SW 1271 (cell line): ENCODE measurements at regions not wholly inside any gene's neighbourhood (a gene's known extent, or its start where the extent isn't known, plus 50 kb on each side); places are given as distances from the start of the nearest gene placed in this dataset.

Source experiments
- DNase-seq, 2 experiments: peaks; one replicate each; lab custom pipeline; 2025; lab: John Stamatoyannopoulos, UW

GRCh38 chr10:30118590-30118989 is 59.2 kb upstream of the JCAD start:
- DNase-seq: no peak

DNA sequence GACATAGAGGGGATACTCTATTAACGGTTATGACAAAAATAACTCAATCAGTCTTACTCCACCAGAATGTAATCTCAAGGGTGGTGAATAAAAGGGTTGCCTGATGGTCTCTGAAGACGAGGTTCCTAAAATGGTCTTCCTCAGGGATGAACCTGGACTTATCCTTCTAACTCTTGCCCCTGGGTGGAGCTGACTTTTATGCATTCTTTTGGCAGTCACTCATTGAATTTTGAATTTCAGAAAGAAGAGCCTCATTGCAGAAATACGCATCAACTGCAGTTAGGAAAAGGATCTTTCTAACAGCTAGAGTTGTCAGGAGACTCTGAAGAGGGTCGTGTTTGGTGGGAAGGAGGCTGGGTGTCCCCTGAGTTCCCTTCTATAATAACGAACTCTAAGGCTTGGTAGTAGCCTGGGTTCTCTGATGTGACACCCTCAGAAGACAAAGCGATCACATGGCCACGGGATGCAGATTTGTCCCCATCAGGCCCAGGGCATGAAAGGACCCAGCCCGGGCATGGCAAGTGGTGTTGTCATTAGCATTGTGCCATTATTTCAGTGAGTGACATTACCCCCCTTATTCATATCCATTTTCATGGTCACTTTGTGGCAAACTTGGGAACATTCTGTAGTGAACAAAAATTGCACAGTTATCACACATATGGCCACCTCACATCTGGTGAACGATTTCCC is 58.6 kb upstream of the JCAD start:
- DNase-seq: no peak

DNA sequence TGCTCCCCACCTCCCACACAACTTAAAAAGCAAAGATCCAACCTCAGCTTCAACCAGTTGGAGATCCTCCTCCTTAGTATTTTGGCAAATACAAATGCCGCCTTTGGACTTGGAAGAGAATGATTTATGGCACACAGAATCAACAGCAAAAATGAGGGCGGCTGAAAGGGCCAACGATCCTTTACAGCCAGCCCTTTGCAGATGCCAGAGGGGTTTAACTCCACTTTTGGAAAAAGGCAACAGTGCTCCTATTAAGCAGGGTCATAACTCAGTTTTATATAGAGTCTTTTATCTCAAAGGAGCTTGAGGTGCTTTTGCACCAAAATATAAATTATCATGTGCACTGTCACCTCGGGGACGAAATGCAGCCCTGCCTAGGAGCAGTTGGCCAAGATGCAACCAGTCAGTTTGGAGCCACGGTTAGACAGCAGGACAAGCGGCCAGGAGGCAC is 56.7 kb upstream of the JCAD start:
- no peak for DNase-seq

GRCh38 chr10:30115626-30115940 is 56.2 kb upstream of the JCAD start:
- no peak for DNase-seq

DNA sequence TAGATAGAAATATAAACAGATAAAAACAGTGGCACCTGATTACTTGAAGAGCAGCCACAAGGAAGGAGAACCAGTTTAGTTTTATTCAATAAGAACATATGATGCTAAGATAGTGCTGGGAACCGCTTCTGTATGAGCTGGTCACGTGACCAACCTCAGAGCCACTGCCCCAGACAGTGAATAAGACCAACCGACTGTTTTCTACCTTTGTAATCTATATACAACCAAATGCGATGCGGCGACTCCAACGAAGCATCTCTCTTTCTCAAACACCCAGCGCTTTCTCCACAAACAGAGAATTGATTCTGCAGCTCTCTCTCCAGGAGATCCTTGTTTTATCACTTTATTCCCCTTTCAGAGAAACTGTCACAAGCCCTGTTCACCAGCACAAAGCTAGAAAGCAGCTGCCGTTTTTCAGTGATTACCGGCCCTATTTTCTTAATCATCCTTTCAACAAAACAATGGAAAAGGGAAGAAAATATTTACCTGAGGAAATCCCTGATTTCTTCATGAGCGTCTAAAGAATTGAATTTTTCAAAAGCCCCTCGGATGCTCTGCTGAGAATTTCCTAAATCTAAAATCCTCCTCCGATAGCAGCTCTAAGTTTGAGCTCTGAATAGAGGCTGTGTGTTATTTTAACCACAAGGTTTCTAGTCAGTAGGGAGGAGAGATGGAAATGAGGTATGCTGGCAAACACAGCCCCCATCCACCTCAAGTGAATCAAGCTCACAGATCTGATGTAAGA is 55.7 kb upstream of the JCAD start:
- no peak for DNase-seq

DNA sequence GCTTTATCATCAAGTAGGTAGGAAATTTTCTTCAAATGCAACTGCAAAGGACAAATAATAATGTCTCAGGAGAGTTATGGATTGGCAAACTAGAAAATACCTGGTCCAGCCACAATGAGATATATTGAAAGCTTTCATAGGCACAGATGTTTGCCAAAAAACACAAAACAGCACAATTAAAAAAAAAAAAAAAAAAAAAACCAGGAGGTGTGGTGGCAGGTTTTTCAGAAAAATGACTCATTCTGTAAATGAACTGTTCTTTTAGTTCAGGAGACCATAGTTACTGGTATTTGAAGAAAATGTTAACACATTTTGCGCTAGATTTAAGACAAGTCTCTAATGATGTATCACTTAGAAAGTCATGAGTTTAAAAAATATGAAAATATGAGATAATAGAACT is 55.0 kb upstream of the JCAD start:
- DNase-seq: no peak

- DNase-seq: peak in 1 of 2 experiments; percentile 21
These were observed 52.1 kb upstream of the JCAD start for GRCh38 chr10:30111340-30112022.
